H1 (cell line): ENCODE measurements at regions not wholly inside any gene's neighbourhood (a gene's known extent, or its start where the extent isn't known, plus 50 kb on each side); places are given as distances from the start of the nearest gene placed in this dataset.

Experiments
- CTCF ChIA-PET: fragments of 300-600 bp; sonication (Branson Sonifier 250); formaldehyde crosslinking; loops from one replicate; lab custom pipeline; 2021; ENCODE audit not compliant: partially characterized antibody; lab: Charles Lee
- POLR2A ChIA-PET: fragments of 300-600 bp; sonication (Branson Sonifier 250); formaldehyde crosslinking; loops from one replicate; lab custom pipeline; 2021; ENCODE audit warnings: inconsistent platforms; ENCODE audit not compliant: partially characterized antibody; lab: Charles Lee
- DNase-seq, 2 experiments: peaks; one replicate each; pipeline versions ENCODE4 v3.0.0 to v3.0.0-alpha.2; 2010 to 2022; ENCODE audit warnings: low spot score in 2 of 2, low read depth in 1 of 2, mixed read lengths in 1 of 2
- FAIRE-seq: peaks from 2 replicates; lab custom pipeline; 2011; peaks lifted over from hg19 to GRCh38; lab: Jason Lieb, UNC
- H2AFZ ChIP-seq: 2 replicates; pipeline ENCODE4 v1.8.1; 2012; ENCODE audit warnings: low read length, inconsistent platforms
- H2AK5ac ChIP-seq: 2 replicates; pipeline ENCODE4 v1.6.1; 2013; ENCODE audit warnings: low read depth, low read length
- H2BK120ac ChIP-seq: replicated peaks from 2 replicates; pipeline ENCODE3; 2013; ENCODE audit warnings: low read depth, low read length, inconsistent platforms
- H2BK12ac ChIP-seq: 2 replicates; pipeline ENCODE4 v1.6.1; 2013; ENCODE audit warnings: low read depth, low read length
- H2BK15ac ChIP-seq: 2 replicates; pipeline ENCODE4 v1.6.1; 2013; ENCODE audit warnings: low read length
- H2BK20ac ChIP-seq: 2 replicates; pipeline ENCODE4 v1.6.1; 2013; ENCODE audit warnings: low read length
- H2BK5ac ChIP-seq: 2 replicates; pipeline ENCODE4 v1.6.1; 2013; ENCODE audit warnings: low read depth, low read length
- H3K14ac ChIP-seq: 2 replicates; pipeline ENCODE4 v1.6.1; 2013; ENCODE audit warnings: inconsistent platforms; ENCODE audit not compliant: insufficient read length
- H3K18ac ChIP-seq: 2 replicates; pipeline ENCODE4 v1.6.1; 2013; ENCODE audit warnings: low read length; ENCODE audit errors: extremely low read depth
- H3K23ac ChIP-seq: 2 replicates; pipeline ENCODE4 v1.6.1; 2013; ENCODE audit warnings: inconsistent platforms; ENCODE audit not compliant: insufficient read length
- H3K23me2 ChIP-seq: 2 replicates; pipeline ENCODE4 v1.6.1; 2013; ENCODE audit warnings: low read depth, low read length
- H3K27ac ChIP-seq: 2 replicates; pipeline ENCODE4 v1.6.1; 2011; ENCODE audit warnings: low read depth, low read length, inconsistent platforms
- H3K27me3 ChIP-seq, 4 experiments: replicated peaks in 1 of 4; 1 replicate in 1 of 4; 2 replicates in 3 of 4; pipeline versions ENCODE4 v1.6.1 to v1.8.1; 2011 to 2013; ENCODE audit warnings: low read length in 3 of 4, mild to moderate bottlenecking in 3 of 4, inconsistent platforms in 2 of 4, mixed read lengths in 2 of 4, moderate library complexity in 1 of 4; ENCODE audit not compliant: control insufficient read depth in 3 of 4, insufficient read depth in 3 of 4; ENCODE audit errors: extremely low read depth in 1 of 4
- H3K36me3 ChIP-seq, 4 experiments: 2 replicates each; pipeline versions ENCODE4 v1.6.1 to v1.8.1; 2011 to 2013; ENCODE audit warnings: mild to moderate bottlenecking in 4 of 4, low read length in 3 of 4, moderate library complexity in 2 of 4, control low read depth in 1 of 4, inconsistent platforms in 1 of 4; ENCODE audit not compliant: insufficient read depth in 4 of 4, control insufficient read depth in 2 of 4
- H3K4ac ChIP-seq: replicated peaks from 2 replicates; pipeline ENCODE3; 2013; ENCODE audit warnings: low read length, low read depth, mixed read lengths, inconsistent platforms; ENCODE audit not compliant: insufficient read length
- H3K4me1 ChIP-seq, 4 experiments: replicated peaks in 1 of 4; 1 replicate in 1 of 4; 2 replicates in 3 of 4; pipeline versions ENCODE4 v1.6.1 to v1.8.1; 2011 to 2013; ENCODE audit warnings: low read length in 3 of 4, inconsistent platforms in 2 of 4, mixed read lengths in 1 of 4; ENCODE audit not compliant: insufficient read depth in 4 of 4, control insufficient read depth in 3 of 4
- H3K4me2 ChIP-seq, 2 experiments: 2 replicates each; pipeline versions ENCODE4 v1.6.1 to v1.8.1; 2011 to 2013; ENCODE audit warnings: low read depth in 2 of 2, low read length in 2 of 2, control low read depth in 1 of 2, inconsistent platforms in 1 of 2, mild to moderate bottlenecking in 1 of 2; ENCODE audit not compliant: insufficient read depth in 1 of 2
- H3K4me3 ChIP-seq, 4 experiments: fragments of 200-600, 300-600 bp in 1 of 4; sonication (generic), shearing (Covaris generic), sonication (Bioruptor Twin) in 1 of 4; 2 replicates each; pipeline versions ENCODE4 v1.5.1 to v1.8.1; 2011 to 2016; ENCODE audit warnings: low read length in 4 of 4, low read depth in 3 of 4, control low read depth in 2 of 4, inconsistent platforms in 2 of 4, mild to moderate bottlenecking in 2 of 4, mixed read lengths in 1 of 4, moderate library complexity in 1 of 4; ENCODE audit not compliant: insufficient read depth in 2 of 4; ENCODE audit errors: extremely low read depth in 1 of 4
- H3K56ac ChIP-seq: replicated peaks from 2 replicates; pipeline ENCODE3; 2013; ENCODE audit warnings: low read depth, mild to moderate bottlenecking, mixed read lengths, low read length, inconsistent platforms; ENCODE audit not compliant: insufficient read length
- H3K79me1 ChIP-seq: 2 replicates; pipeline ENCODE4 v1.6.1; 2013; ENCODE audit warnings: low read depth, low read length, control low read depth
- H3K79me2 ChIP-seq, 2 experiments: 2 replicates each; pipeline versions ENCODE4 v1.6.1 to v1.8.1; 2012 to 2013; ENCODE audit warnings: low read length in 2 of 2, mild to moderate bottlenecking in 2 of 2, inconsistent platforms in 1 of 2; ENCODE audit not compliant: insufficient read depth in 2 of 2, control insufficient read depth in 1 of 2
- H3K9ac ChIP-seq, 4 experiments: replicated peaks in 1 of 4; 1 replicate in 1 of 4; 2 replicates in 3 of 4; pipeline versions ENCODE4 v1.6.1 to v1.8.1; 2011 to 2013; ENCODE audit warnings: low read depth in 3 of 4, low read length in 3 of 4, control low read depth in 2 of 4, mild to moderate bottlenecking in 2 of 4, moderate library complexity in 2 of 4, inconsistent platforms in 1 of 4; ENCODE audit errors: extremely low read depth in 1 of 4
- H3K9me3 ChIP-seq, 2 experiments: 2 replicates each; pipeline versions ENCODE4 v1.6.1 to v1.8.1; 2012 to 2013; ENCODE audit warnings: mild to moderate bottlenecking in 2 of 2, moderate library complexity in 2 of 2, control low read depth in 1 of 2, inconsistent platforms in 1 of 2, low read depth in 1 of 2, low read length in 1 of 2, mixed read lengths in 1 of 2; ENCODE audit not compliant: insufficient read depth in 2 of 2
- H4K20me1 ChIP-seq, 2 experiments: replicated peaks in 1 of 2; 2 replicates each; pipeline versions ENCODE3 to v1.8.1; 2011 to 2013; ENCODE audit warnings: inconsistent platforms in 2 of 2, low read length in 2 of 2, mild to moderate bottlenecking in 1 of 2; ENCODE audit not compliant: insufficient read depth in 2 of 2, control insufficient read depth in 1 of 2
- H4K5ac ChIP-seq: 2 replicates; pipeline ENCODE4 v1.6.1; 2013; ENCODE audit warnings: low read length, low read depth, mixed read lengths, inconsistent platforms; ENCODE audit not compliant: insufficient read length
- H4K8ac ChIP-seq: 2 replicates; pipeline ENCODE4 v1.8.0; 2013; ENCODE audit warnings: mild to moderate bottlenecking, moderate library complexity, low read length, inconsistent platforms; ENCODE audit not compliant: insufficient read depth; ENCODE audit errors: extremely low read depth
- H4K91ac ChIP-seq: replicated peaks from 2 replicates; pipeline ENCODE3; 2013; ENCODE audit warnings: low read length, mixed read lengths, inconsistent platforms; ENCODE audit not compliant: insufficient read length
- EGR1 ChIP-seq: IDR thresholded peaks from 2 replicates; pipeline ENCODE4 v1.6.1; 2011; ENCODE audit warnings: low read depth, low read length, borderline replicate concordance
- KDM4A ChIP-seq: IDR thresholded peaks from one replicate; pipeline ENCODE4 v1.7.1; 2012; ENCODE audit warnings: low read depth, mild to moderate bottlenecking, moderate library complexity, low read length, inconsistent platforms; ENCODE audit not compliant: severe bottlenecking
- KDM5A ChIP-seq: fragments of 200-600 bp; IDR thresholded peaks from 2 replicates; pipeline ENCODE4 v1.7.1; 2012; ENCODE audit warnings: mild to moderate bottlenecking, low read length, inconsistent platforms, mixed read lengths
- NANOG ChIP-seq: IDR thresholded peaks from 2 replicates; pipeline ENCODE4 v1.6.1; 2011; ENCODE audit warnings: low read length, low read depth, mild to moderate bottlenecking, inconsistent platforms; ENCODE audit not compliant: insufficient read depth, poor library complexity, severe bottlenecking
- POLR2AphosphoS5 ChIP-seq: IDR thresholded peaks from 2 replicates; pipeline ENCODE4 v1.6.1; 2011; ENCODE audit warnings: low read depth, low read length
- RBBP5 ChIP-seq: IDR thresholded peaks from 2 replicates; pipeline ENCODE4 v1.7.1; 2012; ENCODE audit warnings: low read depth, mild to moderate bottlenecking, inconsistent platforms, low read length, moderate library complexity, borderline replicate concordance
- RNF2 ChIP-seq: fragments of 200-900, 300-1000 bp; sonication (generic); IDR thresholded peaks from 2 replicates; pipeline ENCODE4 v1.7.1; 2016; ENCODE audit warnings: borderline replicate concordance, low read depth, mild to moderate bottlenecking, antibody characterized with exemption, low read length; ENCODE audit not compliant: poor library complexity, severe bottlenecking; ENCODE audit errors: missing control alignments
- SAP30 ChIP-seq: fragments of 300-600 bp; sonication (generic); IDR thresholded peaks from 2 replicates; pipeline ENCODE4 v1.7.1; 2012; ENCODE audit warnings: low read length, moderate library complexity, mild to moderate bottlenecking, inconsistent platforms; ENCODE audit not compliant: insufficient read depth, insufficient replicate concordance
- SP4 ChIP-seq: IDR thresholded peaks from 2 replicates; pipeline ENCODE4 v1.6.1; 2012; ENCODE audit warnings: low read length, inconsistent platforms
- TAF1 ChIP-seq: IDR thresholded peaks from 2 replicates; pipeline ENCODE4 v1.6.1; 2011; ENCODE audit warnings: mild to moderate bottlenecking, low read depth, low read length
- TCF12 ChIP-seq: IDR thresholded peaks from 2 replicates; pipeline ENCODE4 v1.6.1; 2011; ENCODE audit warnings: low read depth, mild to moderate bottlenecking, low read length
- WGBS, 2 experiments: shearing (Covaris generic) in 1 of 2; methylation state at CpG; one replicate each; pipeline versions ENCODE4 v1.1.6 to v1.1.7; 2013 to 2015; ENCODE audit warnings: low lambda C conversion rate in 2 of 2, mixed read lengths in 2 of 2, inconsistent platforms in 1 of 2, low coverage in 1 of 2, missing lambda C conversion rate in 1 of 2; ENCODE audit not compliant: insufficient replicate concordance in 2 of 2, insufficient coverage in 1 of 2, insufficient read length in 1 of 2; ENCODE audit errors: extremely low coverage in 1 of 2, missing lambda C conversion rate in 1 of 2; 5-methylcytosine and 5-hydroxymethylcytosine counted together
- TF ChIP-seq, protein P1 (sequence below), 3 experiments: IDR thresholded peaks; 1 replicate in 2 of 3; 2 replicates in 1 of 3; pipeline versions ENCODE4 v1.5.1 to v1.6.1; 2011; ENCODE audit warnings: low read length in 3 of 3, mild to moderate bottlenecking in 3 of 3, inconsistent platforms in 2 of 3, low read depth in 1 of 3, moderate library complexity in 1 of 3; ENCODE audit not compliant: insufficient read depth in 1 of 3; ENCODE audit errors: control extremely low read depth in 1 of 3

DNA sequence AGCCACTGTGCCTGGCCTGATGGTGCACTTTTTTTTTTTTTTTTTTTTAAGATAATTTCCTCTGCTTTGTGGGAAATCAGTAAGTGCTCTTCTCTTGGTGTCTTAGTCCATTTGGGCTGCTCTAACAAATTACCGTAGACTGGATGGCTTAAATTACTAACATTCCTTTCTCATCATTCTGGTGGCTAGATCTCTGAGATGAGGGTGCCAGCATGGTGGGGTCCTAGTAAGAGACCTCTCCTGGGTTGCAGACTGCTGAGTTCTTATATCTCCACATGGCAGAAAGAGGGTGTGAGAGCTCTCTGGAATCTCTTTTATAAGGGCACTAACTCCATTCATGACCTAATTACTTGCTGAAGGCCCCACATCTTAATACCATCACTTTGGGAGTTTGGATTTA, 133.9 kb upstream of the ANKRD55 start:
- Histone ChIP-seq H3K23me2 (peaks cover 2% of the 10 kb centered on the region; the same call in 1 of the 2 replicates), H2BK120ac (no peak overlapping the region), H3K56ac (no peak overlapping the region), H2BK15ac (no peak overlapping the region), H3K9me3 (peaks cover 3 to 5% of the 10 kb centered on the region in 2 experiments; a peak in 2 of 4 replicates), H4K8ac (no peak overlapping the region), H2AFZ (no peak overlapping the region), H3K9ac (no peak overlapping the region), H4K5ac (no peak overlapping the region), H2AK5ac (no peak overlapping the region), H3K4me3 (no peak overlapping the region), H2BK20ac (no peak overlapping the region), H3K79me2 (no peaks in the 10 kb centered on the region), H3K23ac (no peak overlapping the region), H4K91ac (no peak overlapping the region), H3K18ac (no peak overlapping the region), H3K36me3 (no peaks in the 10 kb centered on the region), H3K27me3 (no peaks in the 10 kb centered on the region), H3K79me1 (no peaks in the 10 kb centered on the region), H3K4me1 (no peaks in the 10 kb centered on the region), H3K4me2 (no peak overlapping the region), H3K4ac (no peak overlapping the region), H4K20me1 (no peaks in the 10 kb centered on the region), H2BK5ac (no peak overlapping the region), H3K27ac (no peak overlapping the region), H2BK12ac (no peak overlapping the region), H3K14ac (no peak overlapping the region)
- FAIRE-seq, result no peak
- DNase-seq, result no peak
- POLR2A ChIA-PET, result no interaction called here
- 100% methylated on average over 1 of the region's 1 CpG; no CpG with 5 or more reads in 1 of the 2 experiments for WGBS, 2 experiments
- CTCF ChIA-PET, result interaction anchor here (1.4 kb wide), 1 partner anchor 471 kb away, joined by 4 read pairs; no protein-coding TSS in a partner anchor
- TF ChIP-seq TAF1 (no peak), RBBP5 (no peak), SAP30 (no peak), POLR2AphosphoS5 (no peak), SP4 (no peak), NANOG (no peak), RNF2 (no peak), KDM4A (no peak), EGR1 (no peak), TCF12 (no peak), KDM5A (no peak)
- TF ChIP-seq, protein P1, sequence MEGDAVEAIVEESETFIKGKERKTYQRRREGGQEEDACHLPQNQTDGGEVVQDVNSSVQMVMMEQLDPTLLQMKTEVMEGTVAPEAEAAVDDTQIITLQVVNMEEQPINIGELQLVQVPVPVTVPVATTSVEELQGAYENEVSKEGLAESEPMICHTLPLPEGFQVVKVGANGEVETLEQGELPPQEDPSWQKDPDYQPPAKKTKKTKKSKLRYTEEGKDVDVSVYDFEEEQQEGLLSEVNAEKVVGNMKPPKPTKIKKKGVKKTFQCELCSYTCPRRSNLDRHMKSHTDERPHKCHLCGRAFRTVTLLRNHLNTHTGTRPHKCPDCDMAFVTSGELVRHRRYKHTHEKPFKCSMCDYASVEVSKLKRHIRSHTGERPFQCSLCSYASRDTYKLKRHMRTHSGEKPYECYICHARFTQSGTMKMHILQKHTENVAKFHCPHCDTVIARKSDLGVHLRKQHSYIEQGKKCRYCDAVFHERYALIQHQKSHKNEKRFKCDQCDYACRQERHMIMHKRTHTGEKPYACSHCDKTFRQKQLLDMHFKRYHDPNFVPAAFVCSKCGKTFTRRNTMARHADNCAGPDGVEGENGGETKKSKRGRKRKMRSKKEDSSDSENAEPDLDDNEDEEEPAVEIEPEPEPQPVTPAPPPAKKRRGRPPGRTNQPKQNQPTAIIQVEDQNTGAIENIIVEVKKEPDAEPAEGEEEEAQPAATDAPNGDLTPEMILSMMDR (IDR thresholded peaks at IDR 0.05; ENCODE audit: control extremely low read depth in 1 of 3, insufficient read depth in 1 of 3, low read depth in 1 of 3, low read length in 3 of 3), result no peak
